Thyroid gland (tissue), 4 donors: ENCODE measurements at regions not wholly inside any gene's neighbourhood (a gene's known extent, or its start where the extent isn't known, plus 50 kb on each side); places are given as distances from the start of the nearest gene placed in this dataset.

Experiments
- POLR2A ChIP-seq, 2 donors: fragments of 450-650 bp; IDR thresholded peaks; one replicate each; pipeline ENCODE4 v1.6.1; 2017; ENCODE audit warnings: antibody characterized with exemption in 2 of 2, mild to moderate bottlenecking in 2 of 2, moderate library complexity in 1 of 2
- TF ChIP-seq, protein P1 (sequence below), 6 experiments: fragments of 200-600 bp in 3 of 6; fragments of 450-650 bp in 3 of 6; sonication (generic) in 3 of 6; IDR thresholded peaks; one replicate each; pipeline ENCODE4 v1.5.1; 2016 to 2019; ENCODE audit warnings: antibody characterized with exemption in 6 of 6, mild to moderate bottlenecking in 2 of 6, inconsistent platforms in 1 of 6, moderate library complexity in 1 of 6

- TF ChIP-seq, protein P1, sequence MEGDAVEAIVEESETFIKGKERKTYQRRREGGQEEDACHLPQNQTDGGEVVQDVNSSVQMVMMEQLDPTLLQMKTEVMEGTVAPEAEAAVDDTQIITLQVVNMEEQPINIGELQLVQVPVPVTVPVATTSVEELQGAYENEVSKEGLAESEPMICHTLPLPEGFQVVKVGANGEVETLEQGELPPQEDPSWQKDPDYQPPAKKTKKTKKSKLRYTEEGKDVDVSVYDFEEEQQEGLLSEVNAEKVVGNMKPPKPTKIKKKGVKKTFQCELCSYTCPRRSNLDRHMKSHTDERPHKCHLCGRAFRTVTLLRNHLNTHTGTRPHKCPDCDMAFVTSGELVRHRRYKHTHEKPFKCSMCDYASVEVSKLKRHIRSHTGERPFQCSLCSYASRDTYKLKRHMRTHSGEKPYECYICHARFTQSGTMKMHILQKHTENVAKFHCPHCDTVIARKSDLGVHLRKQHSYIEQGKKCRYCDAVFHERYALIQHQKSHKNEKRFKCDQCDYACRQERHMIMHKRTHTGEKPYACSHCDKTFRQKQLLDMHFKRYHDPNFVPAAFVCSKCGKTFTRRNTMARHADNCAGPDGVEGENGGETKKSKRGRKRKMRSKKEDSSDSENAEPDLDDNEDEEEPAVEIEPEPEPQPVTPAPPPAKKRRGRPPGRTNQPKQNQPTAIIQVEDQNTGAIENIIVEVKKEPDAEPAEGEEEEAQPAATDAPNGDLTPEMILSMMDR (IDR thresholded peaks at IDR 0.05): no peak
- no peak for TF ChIP-seq POLR2A (IDR thresholded peaks at IDR 0.05)
Measured at GRCh38 chr18:39025531-39025930, 1459.9 kb upstream of the CELF4 start.
